GM12872 (cell line): ENCODE measurements at regions not wholly inside any gene's neighbourhood (a gene's known extent, or its start where the extent isn't known, plus 50 kb on each side); places are given as distances from the start of the nearest gene placed in this dataset.

Experiments
- TF ChIP-seq, protein P1 (sequence below): IDR thresholded peaks from 3 replicates; pipeline ENCODE4 v1.5.1; 2011; ENCODE audit warnings: low read depth, mild to moderate bottlenecking, low read length, moderate library complexity; ENCODE audit not compliant: insufficient read depth

DNA sequence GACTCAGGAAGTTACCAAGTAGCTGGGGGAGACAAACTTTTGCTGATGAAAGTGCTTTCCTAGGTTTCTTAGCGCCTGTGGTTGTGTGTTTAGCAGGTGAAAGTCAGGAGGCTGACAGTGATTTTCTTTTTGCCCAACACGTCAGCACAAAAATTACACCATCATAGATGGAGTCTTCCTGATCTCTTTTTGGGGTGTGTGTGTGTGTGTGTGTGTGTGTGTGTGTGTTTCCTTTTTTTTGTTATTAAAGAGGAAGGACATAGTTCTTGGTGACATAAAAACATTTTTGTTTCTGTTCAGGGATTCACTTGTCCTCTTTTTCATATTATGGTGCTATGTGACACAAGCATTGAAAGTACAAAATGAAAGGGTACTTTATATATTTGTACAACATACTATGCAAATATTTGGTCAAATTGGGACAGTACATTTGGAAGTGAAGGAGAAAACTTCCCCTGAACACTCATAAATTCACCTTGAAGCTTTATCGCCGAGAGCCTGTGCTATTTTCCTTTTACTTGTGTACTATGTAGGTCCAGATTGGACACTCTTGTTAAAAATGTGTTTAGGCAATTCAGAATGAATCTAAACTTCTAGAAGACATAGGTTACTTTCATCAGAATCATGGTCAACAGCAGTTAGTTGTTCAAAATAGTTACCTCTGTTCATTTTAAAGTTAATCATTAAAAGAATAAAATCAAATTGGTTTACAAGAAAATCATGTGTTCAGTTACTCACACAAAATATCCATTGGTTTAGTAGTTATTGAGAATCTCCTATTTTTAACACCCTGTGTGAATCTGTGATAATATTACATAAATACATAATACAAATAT lies 491.9 kb downstream of the IRS1 start:
- TF ChIP-seq, protein P1, sequence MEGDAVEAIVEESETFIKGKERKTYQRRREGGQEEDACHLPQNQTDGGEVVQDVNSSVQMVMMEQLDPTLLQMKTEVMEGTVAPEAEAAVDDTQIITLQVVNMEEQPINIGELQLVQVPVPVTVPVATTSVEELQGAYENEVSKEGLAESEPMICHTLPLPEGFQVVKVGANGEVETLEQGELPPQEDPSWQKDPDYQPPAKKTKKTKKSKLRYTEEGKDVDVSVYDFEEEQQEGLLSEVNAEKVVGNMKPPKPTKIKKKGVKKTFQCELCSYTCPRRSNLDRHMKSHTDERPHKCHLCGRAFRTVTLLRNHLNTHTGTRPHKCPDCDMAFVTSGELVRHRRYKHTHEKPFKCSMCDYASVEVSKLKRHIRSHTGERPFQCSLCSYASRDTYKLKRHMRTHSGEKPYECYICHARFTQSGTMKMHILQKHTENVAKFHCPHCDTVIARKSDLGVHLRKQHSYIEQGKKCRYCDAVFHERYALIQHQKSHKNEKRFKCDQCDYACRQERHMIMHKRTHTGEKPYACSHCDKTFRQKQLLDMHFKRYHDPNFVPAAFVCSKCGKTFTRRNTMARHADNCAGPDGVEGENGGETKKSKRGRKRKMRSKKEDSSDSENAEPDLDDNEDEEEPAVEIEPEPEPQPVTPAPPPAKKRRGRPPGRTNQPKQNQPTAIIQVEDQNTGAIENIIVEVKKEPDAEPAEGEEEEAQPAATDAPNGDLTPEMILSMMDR, result no peak

DNA sequence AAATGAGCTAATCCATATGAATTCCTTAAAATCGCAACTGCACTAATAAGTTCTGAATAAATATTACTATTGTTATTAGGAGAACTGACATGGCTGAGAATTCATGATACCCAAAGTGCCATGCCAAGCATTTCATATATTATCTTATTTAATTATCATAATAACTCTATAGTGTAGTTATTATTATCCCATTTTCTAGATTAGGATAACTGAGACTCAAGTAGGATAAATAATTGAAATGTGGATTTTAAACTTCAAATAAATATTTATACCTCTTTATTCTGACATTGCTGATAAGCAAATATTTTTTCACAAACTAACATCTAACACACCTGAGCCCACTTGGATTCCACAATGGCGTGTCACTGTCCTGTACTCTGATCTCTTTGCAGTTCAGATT lies 492.7 kb downstream of the IRS1 start:
- TF ChIP-seq, protein P1, result no peak

DNA sequence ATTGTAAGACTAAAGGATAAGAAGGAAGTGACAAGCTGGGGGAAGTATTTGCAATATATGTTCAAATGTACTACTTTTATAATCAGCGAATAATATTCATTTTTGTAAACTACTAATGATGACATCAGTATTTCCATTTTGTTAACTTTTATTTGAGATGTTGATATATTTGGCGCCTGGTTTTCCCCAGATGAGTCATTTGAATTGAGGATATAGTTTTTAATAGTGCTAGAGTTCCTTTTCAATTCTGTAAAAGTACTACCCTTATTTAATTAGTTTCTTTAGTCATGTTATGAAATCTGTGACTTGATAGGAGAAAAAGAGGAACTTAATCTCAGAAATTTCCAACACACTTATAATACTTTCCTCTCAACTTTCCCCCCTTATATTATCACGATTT lies 495.3 kb downstream of the IRS1 start:
- TF ChIP-seq, protein P1, result no peak

DNA sequence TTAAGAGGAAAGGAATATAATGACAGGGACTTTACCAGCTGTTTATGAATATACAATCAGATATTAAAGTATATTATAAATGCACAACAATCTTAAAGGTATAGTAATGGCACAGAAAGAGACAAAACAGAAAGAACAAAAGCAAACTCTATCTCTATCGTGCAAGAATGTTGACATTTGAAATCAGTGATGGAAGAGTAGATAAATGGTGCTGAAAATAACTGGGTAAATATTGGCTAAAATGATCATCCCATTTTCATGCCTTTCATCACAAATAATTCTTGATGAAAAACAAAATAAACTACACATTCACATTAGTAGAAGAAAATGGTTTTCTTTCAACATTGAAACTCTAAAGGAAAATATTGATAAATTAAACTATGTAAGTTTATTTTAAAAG lies 495.9 kb downstream of the IRS1 start:
- TF ChIP-seq, protein P1, result no peak

DNA sequence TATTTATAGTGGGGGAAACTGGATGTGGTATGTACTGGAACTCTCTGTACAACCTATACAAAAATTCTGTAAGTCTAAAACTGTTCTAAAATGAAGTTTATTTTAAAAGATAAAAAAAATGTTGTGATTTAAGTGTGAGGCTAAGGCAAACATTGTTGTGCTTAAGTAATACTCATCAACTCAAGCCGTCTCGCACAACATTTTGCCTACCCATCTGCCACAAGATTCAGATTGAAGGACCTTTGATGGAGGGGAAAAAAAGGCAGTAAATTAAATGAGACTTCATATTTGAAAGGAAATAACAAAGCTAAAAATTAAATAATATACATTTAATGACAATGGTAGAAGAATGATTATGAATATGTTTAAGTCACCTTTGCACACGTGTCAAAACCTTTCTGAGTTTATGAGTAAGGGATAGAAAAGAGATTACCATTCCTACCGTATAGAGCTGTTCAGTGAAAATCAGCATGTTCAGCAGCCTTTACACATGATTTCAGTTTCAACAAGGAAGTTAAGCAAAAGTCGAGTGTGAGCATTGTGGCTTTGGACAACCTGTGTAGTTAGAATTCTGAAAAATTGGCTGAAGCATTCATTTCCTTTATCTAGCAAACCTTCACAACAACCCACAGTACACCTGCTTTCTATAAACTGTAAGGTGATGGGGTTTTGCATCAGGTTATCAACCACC lies 499.3 kb downstream of the IRS1 start:
- TF ChIP-seq, protein P1, result no peak

DNA sequence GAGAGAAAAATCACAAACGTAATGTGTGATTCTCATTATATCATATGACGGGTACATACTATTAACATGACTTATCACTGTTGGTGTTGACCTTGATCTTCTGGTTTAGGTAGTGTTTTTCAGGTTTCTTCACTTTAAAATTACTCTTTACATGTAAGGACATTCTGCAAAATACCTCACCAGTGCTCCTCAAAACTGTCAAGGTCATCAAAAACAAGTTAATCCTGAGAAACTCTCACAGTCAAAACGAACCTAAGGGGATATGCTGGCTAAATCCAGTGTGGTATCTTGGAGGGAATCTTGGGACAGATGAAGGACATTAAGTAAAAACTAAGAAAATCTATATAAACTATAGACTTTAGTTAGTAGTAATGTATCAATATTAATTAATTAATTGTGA lies 499.8 kb downstream of the IRS1 start:
- TF ChIP-seq, protein P1, result no peak

DNA sequence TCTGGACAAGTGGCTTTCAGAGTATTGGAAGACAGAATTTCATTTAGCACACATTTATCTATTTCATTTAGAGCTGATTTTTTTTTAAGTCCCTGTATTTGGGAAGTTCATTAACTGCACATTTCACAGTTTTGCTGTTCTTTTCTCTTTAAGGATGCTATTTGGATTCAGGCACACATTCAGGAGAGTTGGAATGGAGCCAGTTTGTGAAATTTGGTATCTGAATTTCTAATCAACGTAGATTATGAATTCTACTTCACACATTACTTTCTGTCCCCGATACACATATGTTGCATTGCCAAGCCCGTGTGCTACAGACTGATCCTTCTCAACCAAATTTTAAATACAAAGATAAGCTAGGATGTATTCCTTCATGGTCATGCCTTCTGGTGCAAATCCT lies 503.9 kb downstream of the IRS1 start:
- TF ChIP-seq, protein P1, result no peak
